LNCaP clone FGC (cell line): ENCODE measurements at regions not wholly inside any gene's neighbourhood (a gene's known extent, or its start where the extent isn't known, plus 50 kb on each side); places are given as distances from the start of the nearest gene placed in this dataset.

Experiments used
- DNase-seq: peaks from one replicate; pipeline ENCODE4 v3.0.0-alpha.2; 2011; ENCODE audit warnings: low read depth
- H3K4me3 ChIP-seq: 2 replicates; pipeline ENCODE4 v1.5.1; 2011; ENCODE audit warnings: mild to moderate bottlenecking, low read depth, low read length, control low read depth
- CTCF ChIP-seq: IDR thresholded peaks from 2 replicates; pipeline ENCODE4 v1.5.1; 2012; ENCODE audit warnings: mild to moderate bottlenecking; ENCODE audit not compliant: control insufficient read depth, insufficient read depth; ENCODE audit errors: extremely low read depth

GRCh38 chr4:38565271-38566199 lies 98.5 kb upstream of the KLF3 start:
- DNase-seq = peak; percentile 86
- no peak for TF ChIP-seq CTCF
- no peak overlapping the region for H3K4me3 ChIP-seq

GRCh38 chr4:38566806-38567398 lies 97.1 kb upstream of the KLF3 start:
- DNase-seq = no peak
- no peak for TF ChIP-seq CTCF
- H3K4me3 ChIP-seq = no peak overlapping the region

- no peak for TF ChIP-seq CTCF
- no peak overlapping the region for H3K4me3 ChIP-seq
- no peak for DNase-seq
Measured at GRCh38 chr4:38567457-38567856, 96.5 kb upstream of the KLF3 start.

GRCh38 chr4:38568768-38569167 lies 95.2 kb upstream of the KLF3 start:
- H3K4me3 ChIP-seq = no peak overlapping the region
- TF ChIP-seq CTCF = no peak
- no peak for DNase-seq

- peak; percentile 15 for DNase-seq
- TF ChIP-seq CTCF = no peak
- no peak overlapping the region for H3K4me3 ChIP-seq
Measured at GRCh38 chr4:38570647-38571276, 93.2 kb upstream of the KLF3 start.

GRCh38 chr4:38572793-38573192 lies 91.2 kb upstream of the KLF3 start:
- TF ChIP-seq CTCF = no peak
- H3K4me3 ChIP-seq = no peak overlapping the region
- DNase-seq = no peak
